GM12864 (cell line): ENCODE measurements at regions not wholly inside any gene's neighbourhood (a gene's known extent, or its start where the extent isn't known, plus 50 kb on each side); places are given as distances from the start of the nearest gene placed in this dataset.

Source experiments
- DNase-seq: peaks from one replicate; pipeline ENCODE4 v3.0.0-alpha.2; 2011; ENCODE audit warnings: low read depth
- H3K4me3 ChIP-seq: 2 replicates; pipeline ENCODE4 v1.5.1; 2011; ENCODE audit warnings: mild to moderate bottlenecking, low read depth, low read length, control low read depth
- TF ChIP-seq, protein P1 (sequence below): IDR thresholded peaks from 2 replicates; pipeline ENCODE4 v1.5.1; 2011; ENCODE audit warnings: low read depth, mild to moderate bottlenecking, moderate library complexity, low read length, control low read depth, inconsistent platforms; ENCODE audit errors: missing control alignments

DNA sequence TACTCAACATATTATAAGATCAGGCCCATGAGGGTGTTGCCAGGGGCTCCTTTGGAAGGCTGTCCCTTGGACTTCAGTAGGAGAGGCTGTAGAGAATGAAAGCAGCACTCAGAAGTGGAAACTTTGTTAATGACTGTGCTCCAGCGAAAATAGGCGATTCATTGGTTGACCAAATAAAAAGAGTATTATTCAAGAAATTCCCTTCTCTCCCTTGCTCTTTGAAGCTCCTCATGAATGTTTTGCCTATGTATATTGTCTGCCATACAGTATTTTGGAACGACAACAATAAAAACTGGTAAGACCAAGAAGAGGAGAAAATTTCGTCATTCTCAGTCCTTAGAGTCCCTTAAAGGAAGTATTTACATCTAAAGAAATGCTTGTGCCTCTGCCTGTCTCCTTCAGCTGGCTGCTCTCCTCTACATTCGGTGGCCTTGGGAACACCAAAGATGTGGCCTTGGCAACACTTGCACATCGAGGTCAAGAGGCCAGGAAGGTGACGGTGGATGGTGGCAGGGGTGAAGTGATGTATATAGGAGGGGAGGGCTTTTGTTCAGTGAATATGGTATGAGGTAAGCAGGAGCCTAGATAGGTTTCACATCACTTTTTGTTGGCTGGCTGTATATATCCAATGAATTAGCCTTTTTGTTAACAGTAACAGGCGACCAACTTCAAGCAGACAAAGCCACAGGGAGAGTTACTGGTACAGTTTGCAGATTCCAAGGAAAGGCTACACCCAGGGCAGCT is 95.0 kb upstream of the ACTBL2 start:
- TF ChIP-seq, protein P1, sequence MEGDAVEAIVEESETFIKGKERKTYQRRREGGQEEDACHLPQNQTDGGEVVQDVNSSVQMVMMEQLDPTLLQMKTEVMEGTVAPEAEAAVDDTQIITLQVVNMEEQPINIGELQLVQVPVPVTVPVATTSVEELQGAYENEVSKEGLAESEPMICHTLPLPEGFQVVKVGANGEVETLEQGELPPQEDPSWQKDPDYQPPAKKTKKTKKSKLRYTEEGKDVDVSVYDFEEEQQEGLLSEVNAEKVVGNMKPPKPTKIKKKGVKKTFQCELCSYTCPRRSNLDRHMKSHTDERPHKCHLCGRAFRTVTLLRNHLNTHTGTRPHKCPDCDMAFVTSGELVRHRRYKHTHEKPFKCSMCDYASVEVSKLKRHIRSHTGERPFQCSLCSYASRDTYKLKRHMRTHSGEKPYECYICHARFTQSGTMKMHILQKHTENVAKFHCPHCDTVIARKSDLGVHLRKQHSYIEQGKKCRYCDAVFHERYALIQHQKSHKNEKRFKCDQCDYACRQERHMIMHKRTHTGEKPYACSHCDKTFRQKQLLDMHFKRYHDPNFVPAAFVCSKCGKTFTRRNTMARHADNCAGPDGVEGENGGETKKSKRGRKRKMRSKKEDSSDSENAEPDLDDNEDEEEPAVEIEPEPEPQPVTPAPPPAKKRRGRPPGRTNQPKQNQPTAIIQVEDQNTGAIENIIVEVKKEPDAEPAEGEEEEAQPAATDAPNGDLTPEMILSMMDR: no peak
- H3K4me3 ChIP-seq: no peak overlapping the region
- no peak for DNase-seq

DNA sequence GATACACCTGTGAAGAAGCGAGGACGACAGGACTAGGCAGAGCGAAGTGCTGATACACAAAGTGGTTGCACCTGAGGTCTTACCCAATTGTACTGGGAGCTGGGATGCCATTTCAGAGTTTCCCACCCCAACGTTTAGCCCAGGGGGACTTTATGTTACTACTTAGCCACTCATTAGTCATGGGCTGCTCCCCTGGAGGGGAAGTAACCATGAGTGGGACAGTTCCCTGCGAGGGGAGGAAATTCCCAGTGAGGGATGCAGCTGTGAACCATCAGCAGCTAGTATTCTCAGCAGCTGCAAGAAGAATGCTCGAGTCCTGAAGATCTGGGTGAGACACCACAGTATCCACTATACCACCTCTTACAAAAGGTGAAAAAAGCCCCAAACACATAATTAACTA is 93.7 kb upstream of the ACTBL2 start:
- no peak overlapping the region for H3K4me3 ChIP-seq
- no peak for DNase-seq
- TF ChIP-seq, protein P1: no peak

DNA sequence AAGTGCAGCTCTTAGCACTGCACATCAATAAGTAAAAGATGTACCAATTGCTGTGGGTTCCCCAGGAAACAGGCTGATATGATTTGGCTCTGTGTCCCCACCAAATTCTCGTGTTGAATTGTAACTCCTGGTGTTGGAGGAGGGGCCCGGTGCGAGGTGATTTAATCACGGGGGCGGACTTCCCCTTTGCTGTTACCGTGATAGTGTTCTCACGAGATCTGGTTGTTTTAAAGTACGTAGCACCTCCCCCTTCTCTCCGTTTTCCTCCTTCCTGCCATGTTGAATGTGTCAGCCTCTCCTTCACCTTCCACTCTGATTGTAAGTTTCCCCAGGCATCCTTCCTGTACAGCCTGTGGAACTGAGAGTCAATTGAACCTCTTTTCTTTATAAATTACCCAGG is 93.2 kb upstream of the ACTBL2 start:
- no peak for DNase-seq
- H3K4me3 ChIP-seq: no peak overlapping the region
- TF ChIP-seq, protein P1: no peak

DNA sequence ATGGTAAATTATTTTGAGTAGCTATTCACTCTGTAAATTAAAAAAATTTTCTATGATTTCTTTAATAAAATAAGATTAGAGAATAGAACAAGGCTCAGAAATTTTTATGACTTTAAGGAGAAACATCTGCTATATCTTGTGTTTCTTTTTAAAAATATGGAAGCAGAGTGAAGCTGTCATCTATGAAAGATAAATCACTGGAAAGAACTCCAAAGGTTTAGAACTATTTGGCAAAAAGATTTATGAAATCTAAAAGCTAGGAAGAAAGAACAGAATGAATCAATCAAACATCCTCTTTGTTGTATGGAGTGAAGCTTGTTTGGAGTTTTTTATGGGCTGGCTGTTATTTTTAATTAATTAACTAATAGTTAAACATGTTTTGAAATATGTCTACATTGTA is 89.8 kb upstream of the ACTBL2 start:
- TF ChIP-seq, protein P1: no peak
- H3K4me3 ChIP-seq: no peak overlapping the region
- no peak for DNase-seq

DNA sequence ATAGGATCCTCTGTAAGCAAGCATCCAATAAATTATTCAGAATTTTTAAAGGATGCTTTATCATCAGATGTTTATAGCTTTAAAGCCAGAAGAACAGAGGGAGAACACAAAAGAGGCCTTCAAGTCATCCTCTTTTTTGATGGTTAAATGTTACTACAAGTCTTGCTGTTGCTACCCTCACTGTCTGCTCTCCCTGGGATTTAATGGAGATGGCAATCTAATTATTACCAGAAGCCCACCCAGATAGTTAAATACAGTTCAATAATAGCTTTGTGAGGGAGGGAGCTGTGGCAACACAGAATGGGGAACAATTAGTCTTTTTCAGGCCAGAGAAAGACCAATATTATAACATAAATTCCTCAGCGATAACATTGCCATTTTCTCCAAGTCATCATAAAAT is 87.0 kb upstream of the ACTBL2 start:
- DNase-seq: no peak
- no peak overlapping the region for H3K4me3 ChIP-seq
- TF ChIP-seq, protein P1: no peak

DNA sequence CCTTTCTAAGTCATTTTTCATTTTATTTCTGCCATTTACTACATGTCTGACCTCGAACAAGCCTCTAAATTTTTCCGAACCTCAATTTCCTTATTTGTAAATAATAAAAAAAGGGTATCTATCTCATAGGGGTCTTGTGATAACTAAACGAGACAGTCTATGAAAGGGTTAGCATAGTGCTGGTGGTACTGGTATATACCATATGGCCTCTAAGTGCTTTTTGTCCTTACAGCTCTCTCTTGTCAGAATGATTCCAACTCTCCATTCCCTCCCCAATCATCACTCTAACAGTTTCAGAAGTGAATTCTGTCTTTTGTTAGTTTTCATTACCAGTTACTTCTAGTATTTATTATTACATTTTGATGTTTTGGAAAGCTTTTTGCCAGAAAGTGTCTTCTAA is 85.5 kb upstream of the ACTBL2 start:
- DNase-seq: no peak
- H3K4me3 ChIP-seq: no peak overlapping the region
- TF ChIP-seq, protein P1: no peak

DNA sequence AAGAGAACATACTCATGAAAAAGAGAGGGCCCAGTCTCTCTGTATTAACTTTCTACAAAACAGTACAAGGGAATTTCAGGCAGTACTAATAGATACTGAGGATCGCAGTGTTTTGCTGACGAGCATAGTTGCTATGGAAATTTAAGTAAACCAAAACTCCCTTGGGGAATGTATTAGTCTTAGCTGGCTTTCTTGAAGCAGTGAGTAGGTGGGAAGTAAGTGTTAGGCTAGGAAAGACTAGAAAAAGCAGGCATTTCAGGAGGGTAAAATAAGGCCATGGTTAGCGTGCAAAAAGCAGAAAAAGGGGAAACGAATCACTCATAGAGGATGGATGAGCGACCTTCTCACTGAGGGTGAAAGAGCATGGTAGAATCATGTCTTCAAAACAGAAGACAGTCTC is 84.3 kb upstream of the ACTBL2 start:
- no peak for DNase-seq
- TF ChIP-seq, protein P1: no peak
- no peak overlapping the region for H3K4me3 ChIP-seq
